ENCODE measurements at regions not wholly inside any gene's neighbourhood (a gene's known extent, or its start where the extent isn't known, plus 50 kb on each side); places are given as distances from the start of the nearest gene placed in this dataset.

DNA sequence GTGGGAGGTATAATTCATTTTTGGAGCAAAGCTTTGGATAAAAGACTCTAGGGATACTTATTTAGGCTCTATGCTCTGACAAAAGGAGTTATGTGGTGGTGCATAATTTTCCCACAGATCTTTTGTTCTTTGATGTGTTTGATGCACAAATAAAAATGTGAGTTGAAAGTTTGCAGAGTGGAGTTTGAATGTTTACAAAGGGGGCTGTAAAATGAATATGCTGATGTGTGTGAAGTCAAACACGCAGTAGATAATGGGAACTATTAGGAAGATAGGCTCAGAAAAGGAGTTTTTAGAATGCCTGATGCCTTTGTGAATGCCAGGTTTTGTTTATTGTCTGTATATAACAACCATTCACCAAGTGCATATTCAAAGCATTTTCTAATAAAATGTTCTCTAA is 545.0 kb upstream of the EPHA7 start:
- no peaks in the 10 kb centered on the region for H3K9me3 ChIP-seq
- no peaks in the 10 kb centered on the region for H3K4me1 ChIP-seq
- no peak for ATAC-seq
- ChIA-PET POLR2A (no interaction called here), CTCF (no interaction called here)
- no peak overlapping the region for H3K4me3 ChIP-seq
- no peak overlapping the region for H3K27ac ChIP-seq
- FAIRE-seq = no peak
- WGBS (ENCODE audit: missing lambda C conversion rate) = 4% methylated on average over 1 of the region's 1 CpG
- no peak for DNase-seq (ENCODE audit: low read depth in 1 of 2, low spot score in 1 of 2)
- TF ChIP-seq FOSL2 (IDR thresholded peaks at IDR 0.05) = no peak
- TF ChIP-seq FOSL2 (CRISPR knock-in tag; IDR thresholded peaks at IDR 0.05) = no peak
- TF ChIP-seq ZC3H11A (IDR thresholded peaks at IDR 0.05) = no peak
- no peak for TF ChIP-seq PHF8 (IDR thresholded peaks at IDR 0.05; ENCODE audit: borderline replicate concordance, low read depth)
- TF ChIP-seq SMC3 (IDR thresholded peaks at IDR 0.05) = no peak
- TF ChIP-seq NPAS2 (CRISPR knock-in tag; IDR thresholded peaks at IDR 0.05; ENCODE audit: borderline replicate concordance) = no peak
- no peak for TF ChIP-seq KDM1A (IDR thresholded peaks at IDR 0.05; ENCODE audit: low read depth)
- H3K4me2 ChIP-seq = no peak overlapping the region

DNA sequence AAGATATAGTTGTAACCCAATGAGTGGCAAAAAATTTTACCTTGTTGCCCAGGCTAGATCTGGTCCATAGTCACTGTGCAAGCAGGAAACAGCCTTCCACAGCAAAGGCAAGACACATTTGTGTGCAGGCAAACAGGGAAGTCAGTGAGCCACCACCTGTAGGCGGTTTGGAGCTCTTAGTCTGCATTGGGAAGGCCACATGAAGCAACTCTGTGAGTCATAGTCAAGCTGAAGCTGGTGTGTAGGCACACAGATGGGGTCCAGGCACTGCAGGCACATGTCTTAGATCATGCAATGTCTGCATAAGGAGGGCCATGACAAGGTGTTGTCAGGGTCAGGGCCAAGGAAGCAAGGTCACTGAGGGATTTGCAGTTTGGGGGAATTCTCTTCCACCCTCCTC is 543.2 kb upstream of the EPHA7 start:
- WGBS (ENCODE audit: missing lambda C conversion rate) = 0% methylated on average over 1 of the region's 1 CpG
- H3K4me1 ChIP-seq = no peaks in the 10 kb centered on the region
- no peak overlapping the region for H3K4me2 ChIP-seq
- no peak for TF ChIP-seq KDM1A (IDR thresholded peaks at IDR 0.05; ENCODE audit: low read depth)
- TF ChIP-seq, protein P1, sequence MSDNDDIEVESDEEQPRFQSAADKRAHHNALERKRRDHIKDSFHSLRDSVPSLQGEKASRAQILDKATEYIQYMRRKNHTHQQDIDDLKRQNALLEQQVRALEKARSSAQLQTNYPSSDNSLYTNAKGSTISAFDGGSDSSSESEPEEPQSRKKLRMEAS (IDR thresholded peaks at IDR 0.05) = no peak
- TF ChIP-seq MYC (IDR thresholded peaks at IDR 0.05; ENCODE audit: borderline replicate concordance, low read length) = no peak
- no peak for TF ChIP-seq GATA3 (IDR thresholded peaks at IDR 0.05; ENCODE audit: borderline replicate concordance)
- TF ChIP-seq NR3C1 (IDR thresholded peaks at IDR 0.05) = no peak
- H3K27ac ChIP-seq = no peak overlapping the region
- ChIA-PET CTCF (no interaction called here), POLR2A (no interaction called here)
- no peak overlapping the region for H3K4me3 ChIP-seq
- no peak for DNase-seq (ENCODE audit: low read depth in 1 of 2, low spot score in 1 of 2)
- no peaks in the 10 kb centered on the region for H3K9me3 ChIP-seq
- no peak for ATAC-seq
- no peak for FAIRE-seq

DNA sequence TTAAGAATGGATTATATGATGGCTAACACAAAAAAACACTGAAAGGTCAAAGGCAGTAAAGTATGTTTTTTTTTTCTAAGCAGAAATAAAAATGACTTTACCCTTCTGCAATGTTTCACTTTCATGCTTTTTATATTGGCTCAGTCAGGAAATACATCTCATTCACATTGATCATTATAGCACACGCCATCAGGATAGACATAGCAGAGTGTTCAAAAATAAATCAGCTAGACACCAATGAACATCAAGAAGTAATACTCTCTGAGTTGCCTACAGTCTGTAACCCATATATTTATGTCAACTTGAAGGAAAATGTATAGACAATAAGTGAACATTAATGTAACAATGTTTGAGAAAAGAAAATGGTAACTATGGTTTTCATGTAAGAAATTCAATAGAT is 535.2 kb upstream of the EPHA7 start:
- Histone ChIP-seq H3K9me3 (no peaks in the 10 kb centered on the region), H3K4me1 (no peaks in the 10 kb centered on the region), H3K4me2 (no peak overlapping the region), H3K4me3 (no peak overlapping the region), H3K27ac (no peak overlapping the region)
- DNase-seq (ENCODE audit: low read depth in 1 of 2, low spot score in 1 of 2) (no peak), FAIRE-seq (no peak), ATAC-seq (no peak)
- 7% methylated on average over 1 of the region's 1 CpG for WGBS (ENCODE audit: missing lambda C conversion rate)
- ChIA-PET POLR2A (no interaction called here), CTCF (no interaction called here)
- TF ChIP-seq HEYL (CRISPR knock-in tag; IDR thresholded peaks at IDR 0.05) = no peak
- TF ChIP-seq RFX5 (IDR thresholded peaks at IDR 0.05) = no peak
- TF ChIP-seq, protein P2, sequence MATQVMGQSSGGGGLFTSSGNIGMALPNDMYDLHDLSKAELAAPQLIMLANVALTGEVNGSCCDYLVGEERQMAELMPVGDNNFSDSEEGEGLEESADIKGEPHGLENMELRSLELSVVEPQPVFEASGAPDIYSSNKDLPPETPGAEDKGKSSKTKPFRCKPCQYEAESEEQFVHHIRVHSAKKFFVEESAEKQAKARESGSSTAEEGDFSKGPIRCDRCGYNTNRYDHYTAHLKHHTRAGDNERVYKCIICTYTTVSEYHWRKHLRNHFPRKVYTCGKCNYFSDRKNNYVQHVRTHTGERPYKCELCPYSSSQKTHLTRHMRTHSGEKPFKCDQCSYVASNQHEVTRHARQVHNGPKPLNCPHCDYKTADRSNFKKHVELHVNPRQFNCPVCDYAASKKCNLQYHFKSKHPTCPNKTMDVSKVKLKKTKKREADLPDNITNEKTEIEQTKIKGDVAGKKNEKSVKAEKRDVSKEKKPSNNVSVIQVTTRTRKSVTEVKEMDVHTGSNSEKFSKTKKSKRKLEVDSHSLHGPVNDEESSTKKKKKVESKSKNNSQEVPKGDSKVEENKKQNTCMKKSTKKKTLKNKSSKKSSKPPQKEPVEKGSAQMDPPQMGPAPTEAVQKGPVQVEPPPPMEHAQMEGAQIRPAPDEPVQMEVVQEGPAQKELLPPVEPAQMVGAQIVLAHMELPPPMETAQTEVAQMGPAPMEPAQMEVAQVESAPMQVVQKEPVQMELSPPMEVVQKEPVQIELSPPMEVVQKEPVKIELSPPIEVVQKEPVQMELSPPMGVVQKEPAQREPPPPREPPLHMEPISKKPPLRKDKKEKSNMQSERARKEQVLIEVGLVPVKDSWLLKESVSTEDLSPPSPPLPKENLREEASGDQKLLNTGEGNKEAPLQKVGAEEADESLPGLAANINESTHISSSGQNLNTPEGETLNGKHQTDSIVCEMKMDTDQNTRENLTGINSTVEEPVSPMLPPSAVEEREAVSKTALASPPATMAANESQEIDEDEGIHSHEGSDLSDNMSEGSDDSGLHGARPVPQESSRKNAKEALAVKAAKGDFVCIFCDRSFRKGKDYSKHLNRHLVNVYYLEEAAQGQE (IDR thresholded peaks at IDR 0.05) = no peak
- TF ChIP-seq RARB (CRISPR knock-in tag; IDR thresholded peaks at IDR 0.05) = no peak
- no peak for TF ChIP-seq ESRRA (IDR thresholded peaks at IDR 0.05; ENCODE audit: borderline replicate concordance, low read length)
- TF ChIP-seq JUNB (IDR thresholded peaks at IDR 0.05) = no peak
- TF ChIP-seq MYC (IDR thresholded peaks at IDR 0.05; ENCODE audit: borderline replicate concordance, low read length) = no peak
- no peak for TF ChIP-seq HDAC2 (IDR thresholded peaks at IDR 0.05)
- no peak for TF ChIP-seq TP53 (CRISPR knock-in tag; IDR thresholded peaks at IDR 0.05)

DNA sequence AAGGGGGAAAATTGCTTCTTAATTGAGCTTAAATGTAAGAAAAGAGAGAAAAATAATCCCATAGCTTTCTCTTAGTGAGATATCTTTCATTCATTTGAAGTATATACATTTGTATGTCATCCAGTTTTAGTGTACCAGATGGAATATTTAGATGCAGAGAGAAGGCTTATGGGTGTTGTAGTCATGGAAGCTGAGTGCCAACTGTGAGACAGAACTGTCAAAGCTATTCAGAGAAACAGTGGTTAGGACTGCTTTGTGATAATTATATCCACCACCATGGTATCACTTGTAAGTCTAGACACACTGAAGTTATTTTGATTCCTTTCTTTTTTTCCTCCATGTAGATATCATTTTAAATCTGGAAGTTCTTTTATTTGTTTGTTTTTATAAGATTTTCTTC is 524.3 kb upstream of the EPHA7 start:
- POLR2A ChIA-PET = no interaction called here
- DNase-seq (ENCODE audit: low read depth in 1 of 2, low spot score in 1 of 2) = no peak
- CTCF ChIA-PET = no interaction called here
- ATAC-seq = no peak
- H3K9me3 ChIP-seq = no peaks in the 10 kb centered on the region
- H3K27ac ChIP-seq = no peak overlapping the region
- H3K4me3 ChIP-seq = no peak overlapping the region
- FAIRE-seq = no peak
- TF ChIP-seq TFCP2L1 (CRISPR knock-in tag; IDR thresholded peaks at IDR 0.05) (no peak), FOSB (CRISPR knock-in tag; IDR thresholded peaks at IDR 0.05) (no peak), RFX5 (IDR thresholded peaks at IDR 0.05) (no peak), ESRRA (IDR thresholded peaks at IDR 0.05; ENCODE audit: borderline replicate concordance, low read length) (no peak), EP300 (IDR thresholded peaks at IDR 0.05) (no peak), KDM1A (IDR thresholded peaks at IDR 0.05; ENCODE audit: low read depth) (no peak), CBX2 (IDR thresholded peaks at IDR 0.05; ENCODE audit: borderline replicate concordance, low read depth) (no peak), CEBPB (IDR thresholded peaks at IDR 0.05) (no peak), ZNF302 (CRISPR knock-in tag; IDR thresholded peaks at IDR 0.05) (no peak), EHMT2 (IDR thresholded peaks at IDR 0.05; ENCODE audit: low read depth) (no peak), HOXA7 (CRISPR knock-in tag; IDR thresholded peaks at IDR 0.05) (no peak)
- TF ChIP-seq, protein P3, sequence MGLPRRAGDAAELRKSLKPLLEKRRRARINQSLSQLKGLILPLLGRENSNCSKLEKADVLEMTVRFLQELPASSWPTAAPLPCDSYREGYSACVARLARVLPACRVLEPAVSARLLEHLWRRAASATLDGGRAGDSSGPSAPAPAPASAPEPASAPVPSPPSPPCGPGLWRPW (IDR thresholded peaks at IDR 0.05) = no peak
- TF ChIP-seq, protein P4, sequence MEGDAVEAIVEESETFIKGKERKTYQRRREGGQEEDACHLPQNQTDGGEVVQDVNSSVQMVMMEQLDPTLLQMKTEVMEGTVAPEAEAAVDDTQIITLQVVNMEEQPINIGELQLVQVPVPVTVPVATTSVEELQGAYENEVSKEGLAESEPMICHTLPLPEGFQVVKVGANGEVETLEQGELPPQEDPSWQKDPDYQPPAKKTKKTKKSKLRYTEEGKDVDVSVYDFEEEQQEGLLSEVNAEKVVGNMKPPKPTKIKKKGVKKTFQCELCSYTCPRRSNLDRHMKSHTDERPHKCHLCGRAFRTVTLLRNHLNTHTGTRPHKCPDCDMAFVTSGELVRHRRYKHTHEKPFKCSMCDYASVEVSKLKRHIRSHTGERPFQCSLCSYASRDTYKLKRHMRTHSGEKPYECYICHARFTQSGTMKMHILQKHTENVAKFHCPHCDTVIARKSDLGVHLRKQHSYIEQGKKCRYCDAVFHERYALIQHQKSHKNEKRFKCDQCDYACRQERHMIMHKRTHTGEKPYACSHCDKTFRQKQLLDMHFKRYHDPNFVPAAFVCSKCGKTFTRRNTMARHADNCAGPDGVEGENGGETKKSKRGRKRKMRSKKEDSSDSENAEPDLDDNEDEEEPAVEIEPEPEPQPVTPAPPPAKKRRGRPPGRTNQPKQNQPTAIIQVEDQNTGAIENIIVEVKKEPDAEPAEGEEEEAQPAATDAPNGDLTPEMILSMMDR (IDR thresholded peaks at IDR 0.05) = no peak
- H3K4me2 ChIP-seq = no peak overlapping the region
- no peaks in the 10 kb centered on the region for H3K4me1 ChIP-seq

Data from A549 (cell line).